ENCODE measurements at regions not wholly inside any gene's neighbourhood (a gene's known extent, or its start where the extent isn't known, plus 50 kb on each side); places are given as distances from the start of the nearest gene placed in this dataset.

GRCh38 chr2:14081521-14081920 is 551.0 kb upstream of the LRATD1 start:
- no peak for TF ChIP-seq RAD21 (conservative IDR thresholded peaks at IDR 0.05 in 1 of 2, IDR thresholded peaks at IDR 0.05 in 1 of 2)
- TF ChIP-seq CTCF (IDR thresholded peaks at IDR 0.05) = no peak
- TF ChIP-seq HES2 (IDR thresholded peaks at IDR 0.05) = no peak
- TF ChIP-seq USF2 (IDR thresholded peaks at IDR 0.05) = no peak
- no peak for TF ChIP-seq MAX (IDR thresholded peaks at IDR 0.05)
- TF ChIP-seq RFX5 (IDR thresholded peaks at IDR 0.05) = no peak

Data from A549 (cell line).